Mesendoderm (in vitro differentiated cells): ENCODE measurements at regions not wholly inside any gene's neighbourhood (a gene's known extent, or its start where the extent isn't known, plus 50 kb on each side); places are given as distances from the start of the nearest gene placed in this dataset.

Experiments used
- DNase-seq: peaks from one replicate; pipeline ENCODE4 v3.0.0; 2013
- H2AK5ac ChIP-seq: 2 replicates; pipeline ENCODE4 v1.6.1; 2013; ENCODE audit warnings: low read length, inconsistent platforms
- H2BK120ac ChIP-seq: 2 replicates; pipeline ENCODE4 v1.6.1; 2013; ENCODE audit warnings: low read depth, mild to moderate bottlenecking, low read length, moderate library complexity, mixed read lengths
- H2BK15ac ChIP-seq: replicated peaks from 2 replicates; pipeline ENCODE4 v1.6.1; 2013; ENCODE audit warnings: low read depth, mild to moderate bottlenecking, moderate library complexity
- H2BK5ac ChIP-seq: 2 replicates; pipeline ENCODE4 v1.6.1; 2013; ENCODE audit warnings: low read length, inconsistent platforms
- H3K18ac ChIP-seq: 2 replicates; pipeline ENCODE4 v1.6.1; 2013; ENCODE audit warnings: mild to moderate bottlenecking, low read length, mixed read lengths
- H3K23ac ChIP-seq: one replicate; pipeline ENCODE4 v1.6.1; 2013; ENCODE audit warnings: low read length
- H3K27ac ChIP-seq: 2 replicates; pipeline ENCODE4 v1.5.1; 2013; ENCODE audit warnings: low read depth, mild to moderate bottlenecking, inconsistent platforms, low read length, moderate library complexity
- H3K27me3 ChIP-seq: 2 replicates; pipeline ENCODE4 v1.6.1; 2013; ENCODE audit warnings: low read length, control low read depth, mild to moderate bottlenecking, inconsistent platforms; ENCODE audit not compliant: insufficient read depth, poor library complexity
- H3K36me3 ChIP-seq: 2 replicates; pipeline ENCODE4 v1.6.1; 2013; ENCODE audit warnings: low read length, inconsistent platforms; ENCODE audit not compliant: control insufficient read depth, insufficient read depth
- H3K4ac ChIP-seq: one replicate; pipeline ENCODE4 v1.6.1; 2013; ENCODE audit warnings: low read depth, mild to moderate bottlenecking, low read length, moderate library complexity
- H3K4me1 ChIP-seq: 2 replicates; pipeline ENCODE4 v1.6.1; 2013; ENCODE audit warnings: low read depth, low read length, inconsistent platforms; ENCODE audit not compliant: control insufficient read depth
- H3K4me2 ChIP-seq: 2 replicates; pipeline ENCODE4 v1.6.1; 2013; ENCODE audit warnings: low read length
- H3K4me3 ChIP-seq: 2 replicates; pipeline ENCODE4 v1.5.1; 2013; ENCODE audit warnings: mild to moderate bottlenecking, low read length
- H3K56ac ChIP-seq: one replicate; pipeline ENCODE4 v1.6.1; 2013; ENCODE audit warnings: low read length
- H3K79me1 ChIP-seq: 2 replicates; pipeline ENCODE4 v1.6.1; 2013; ENCODE audit warnings: low read length, inconsistent platforms
- H3K79me2 ChIP-seq: 2 replicates; pipeline ENCODE4 v1.6.1; 2013; ENCODE audit warnings: mild to moderate bottlenecking, low read length; ENCODE audit not compliant: control insufficient read depth, insufficient read depth
- H3K9ac ChIP-seq: 2 replicates; pipeline ENCODE4 v1.6.1; 2013; ENCODE audit warnings: low read length, inconsistent platforms
- H4K5ac ChIP-seq: one replicate; pipeline ENCODE4 v1.6.1; 2013; ENCODE audit warnings: low read length
- H4K8ac ChIP-seq: one replicate; pipeline ENCODE4 v1.6.1; 2013; ENCODE audit warnings: low read depth, mild to moderate bottlenecking, control low read depth, low read length, moderate library complexity
- WGBS: extraction: QIAGEN DNeasy Blood & Tissue Kit; methylation state at CpG from one replicate; pipeline ENCODE4 v1.1.7; 2013; ENCODE audit warnings: low lambda C conversion rate, missing lambda C conversion rate; ENCODE audit not compliant: insufficient coverage; ENCODE audit errors: extremely low coverage; 5-methylcytosine and 5-hydroxymethylcytosine counted together

GRCh38 chr6:163818719-163819118, 404.2 kb downstream of the QKI start:
- H3K18ac ChIP-seq: no peak overlapping the region
- no peak overlapping the region for H4K8ac ChIP-seq
- no peaks in the 10 kb centered on the region for H3K36me3 ChIP-seq
- H3K23ac ChIP-seq: no peak overlapping the region
- H2BK120ac ChIP-seq: no peak overlapping the region
- H3K4me3 ChIP-seq: no peak overlapping the region
- no peak overlapping the region for H3K4ac ChIP-seq
- no peaks in the 10 kb centered on the region for H3K79me2 ChIP-seq
- no peak overlapping the region for H2BK5ac ChIP-seq
- no peaks in the 10 kb centered on the region for H3K79me1 ChIP-seq
- DNase-seq: no peak
- no peak overlapping the region for H3K56ac ChIP-seq
- H4K5ac ChIP-seq: no peak overlapping the region
- H3K27me3 ChIP-seq: no peaks in the 10 kb centered on the region
- no peak overlapping the region for H3K27ac ChIP-seq
- H3K4me2 ChIP-seq: no peak overlapping the region
- no peak overlapping the region for H2AK5ac ChIP-seq
- H2BK15ac ChIP-seq: no peak overlapping the region
- H3K9ac ChIP-seq: no peak overlapping the region
- no peaks in the 10 kb centered on the region for H3K4me1 ChIP-seq

- H2BK5ac ChIP-seq: no peak overlapping the region
- no peak overlapping the region for H3K9ac ChIP-seq
- H3K36me3 ChIP-seq: no peaks in the 10 kb centered on the region
- no peak overlapping the region for H3K23ac ChIP-seq
- WGBS: no CpG with 5 or more reads among the region's 2 CpGs
- H3K4me3 ChIP-seq: no peak overlapping the region
- no peak overlapping the region for H3K4me2 ChIP-seq
- H4K5ac ChIP-seq: no peak overlapping the region
- H3K18ac ChIP-seq: no peak overlapping the region
- H2BK15ac ChIP-seq: no peak overlapping the region
- no peak overlapping the region for H2BK120ac ChIP-seq
- H3K4me1 ChIP-seq: no peaks in the 10 kb centered on the region
- H3K79me2 ChIP-seq: no peaks in the 10 kb centered on the region
- H3K79me1 ChIP-seq: no peaks in the 10 kb centered on the region
- no peak overlapping the region for H3K4ac ChIP-seq
- H4K8ac ChIP-seq: no peak overlapping the region
- no peak overlapping the region for H2AK5ac ChIP-seq
- no peak for DNase-seq
- no peaks in the 10 kb centered on the region for H3K27me3 ChIP-seq
- H3K56ac ChIP-seq: no peak overlapping the region
- H3K27ac ChIP-seq: no peak overlapping the region
Measured at GRCh38 chr6:163816441-163816840, 401.9 kb downstream of the QKI start.

- Histone ChIP-seq H2AK5ac (no peak overlapping the region), H3K4me2 (no peak overlapping the region), H3K79me1 (no peaks in the 10 kb centered on the region), H3K56ac (no peak overlapping the region), H3K4me1 (no peaks in the 10 kb centered on the region), H3K9ac (no peak overlapping the region), H3K4ac (no peak overlapping the region), H3K79me2 (no peaks in the 10 kb centered on the region), H2BK120ac (no peak overlapping the region), H3K4me3 (no peak overlapping the region), H3K18ac (no peak overlapping the region), H3K27ac (no peak overlapping the region), H3K36me3 (no peaks in the 10 kb centered on the region), H2BK15ac (no peak overlapping the region), H4K5ac (no peak overlapping the region), H2BK5ac (no peak overlapping the region), H3K23ac (no peak overlapping the region), H4K8ac (no peak overlapping the region), H3K27me3 (no peaks in the 10 kb centered on the region)
- no peak for DNase-seq
- no CpG with 5 or more reads among the region's 2 CpGs for WGBS
Measured at GRCh38 chr6:163815796-163816195, 401.3 kb downstream of the QKI start.

- Histone ChIP-seq H3K36me3 (no peaks in the 10 kb centered on the region), H3K9ac (no peak overlapping the region), H3K4ac (no peak overlapping the region), H2BK120ac (no peak overlapping the region), H3K56ac (no peak overlapping the region), H3K79me1 (no peaks in the 10 kb centered on the region), H3K4me1 (no peaks in the 10 kb centered on the region), H3K4me2 (no peak overlapping the region), H2BK15ac (no peak overlapping the region), H2AK5ac (no peak overlapping the region), H3K27me3 (no peaks in the 10 kb centered on the region), H3K23ac (no peak overlapping the region), H3K79me2 (no peaks in the 10 kb centered on the region), H3K27ac (no peak overlapping the region), H3K18ac (no peak overlapping the region), H2BK5ac (no peak overlapping the region), H3K4me3 (no peak overlapping the region), H4K8ac (no peak overlapping the region), H4K5ac (no peak overlapping the region)
- WGBS: no CpG with 5 or more reads among the region's 17 CpGs
- no peak for DNase-seq
Measured at GRCh38 chr6:163814494-163815364, 400.2 kb downstream of the QKI start.

- H2BK5ac ChIP-seq: no peak overlapping the region
- H4K5ac ChIP-seq: no peak overlapping the region
- no peak for DNase-seq
- no peak overlapping the region for H3K4me3 ChIP-seq
- H3K4me1 ChIP-seq: no peaks in the 10 kb centered on the region
- no peak overlapping the region for H2AK5ac ChIP-seq
- H3K56ac ChIP-seq: no peak overlapping the region
- no peaks in the 10 kb centered on the region for H3K36me3 ChIP-seq
- H3K27me3 ChIP-seq: no peaks in the 10 kb centered on the region
- no peak overlapping the region for H4K8ac ChIP-seq
- no peak overlapping the region for H3K4ac ChIP-seq
- no peak overlapping the region for H3K4me2 ChIP-seq
- H3K18ac ChIP-seq: no peak overlapping the region
- no peak overlapping the region for H3K27ac ChIP-seq
- no peak overlapping the region for H3K9ac ChIP-seq
- no peaks in the 10 kb centered on the region for H3K79me1 ChIP-seq
- no CpG with 5 or more reads among the region's 3 CpGs for WGBS
- H3K79me2 ChIP-seq: no peaks in the 10 kb centered on the region
- H3K23ac ChIP-seq: no peak overlapping the region
- no peak overlapping the region for H2BK120ac ChIP-seq
- H2BK15ac ChIP-seq: no peak overlapping the region
Measured at GRCh38 chr6:163813979-163814493, 399.5 kb downstream of the QKI start.

- Histone ChIP-seq H3K56ac (no peak overlapping the region), H3K18ac (no peak overlapping the region), H3K79me2 (no peaks in the 10 kb centered on the region), H3K4me2 (no peak overlapping the region), H3K79me1 (no peaks in the 10 kb centered on the region), H3K4ac (no peak overlapping the region), H3K27me3 (no peaks in the 10 kb centered on the region), H3K4me3 (no peak overlapping the region), H2BK5ac (no peak overlapping the region), H2BK15ac (no peak overlapping the region), H3K4me1 (no peaks in the 10 kb centered on the region), H3K9ac (no peak overlapping the region), H2BK120ac (no peak overlapping the region), H4K5ac (no peak overlapping the region), H2AK5ac (no peak overlapping the region), H4K8ac (no peak overlapping the region), H3K23ac (no peak overlapping the region), H3K27ac (no peak overlapping the region), H3K36me3 (no peaks in the 10 kb centered on the region)
- whole genome bisulfite sequencing: no CpG with 5 or more reads among the region's 1 CpG
- no peak for DNase-seq
Measured at GRCh38 chr6:163811317-163811716, 396.8 kb downstream of the QKI start.
